ENCODE measurements at regions not wholly inside any gene's neighbourhood (a gene's known extent, or its start where the extent isn't known, plus 50 kb on each side); places are given as distances from the start of the nearest gene placed in this dataset.

- no peak for ATAC-seq
- CTCF ChIA-PET = no interaction called here
- Mint-ChIP-seq H3K4me1 (ENCODE audit: low read depth) (no peaks in the 10 kb centered on the region), H3K27me3 (peaks cover 7% of the 10 kb centered on the region), H3K36me3 (ENCODE audit: low read depth) (no peaks in the 10 kb centered on the region), H3K4me3 (no peak overlapping the region), H3K9me3 (no peaks in the 10 kb centered on the region), H3K27ac (no peak overlapping the region)
- DNase-seq = no peak
- intact Hi-C loops (cut with micrococcal nuclease) = no loop called here
- POLR2A ChIA-PET = no interaction called here
- no peak for TF ChIP-seq CTCF (IDR thresholded peaks at IDR 0.05)
These were observed 117.6 kb upstream of the CDH4 start for GRCh38 chr20:61134296-61135030.

DNA sequence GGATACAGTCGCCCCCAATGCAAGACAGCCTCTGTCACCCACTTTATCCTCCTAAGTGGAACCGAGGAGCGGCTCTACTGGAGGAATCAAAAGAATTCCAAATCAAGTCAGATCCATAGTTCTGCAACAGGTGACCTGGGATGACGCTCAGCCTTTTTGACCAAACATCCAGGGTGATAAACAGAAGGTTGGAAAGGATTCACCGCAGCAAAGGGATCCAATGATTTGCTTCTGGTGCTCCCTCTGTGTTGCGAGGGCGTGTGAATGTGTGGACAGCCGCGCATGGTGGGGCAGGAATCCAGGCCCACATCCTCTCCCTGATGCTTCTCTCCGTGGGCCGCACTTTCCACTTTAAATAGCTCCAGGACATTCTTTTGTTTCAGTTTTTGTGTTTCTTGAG is 116.8 kb upstream of the CDH4 start:
- DNase-seq (no peak), ATAC-seq (no peak)
- no peak overlapping the region for H3K27ac Mint-ChIP-seq
- intact Hi-C loops (cut with micrococcal nuclease) = no loop called here
- H3K9me3 Mint-ChIP-seq = no peaks in the 10 kb centered on the region
- ChIA-PET POLR2A (no interaction called here), CTCF (no interaction called here)
- no peaks in the 10 kb centered on the region for H3K4me1 Mint-ChIP-seq (ENCODE audit: low read depth)
- no peaks in the 10 kb centered on the region for H3K36me3 Mint-ChIP-seq (ENCODE audit: low read depth)
- no peak for TF ChIP-seq CTCF (IDR thresholded peaks at IDR 0.05)
- peaks cover 10% of the 10 kb centered on the region for H3K27me3 Mint-ChIP-seq
- no peak overlapping the region for H3K4me3 Mint-ChIP-seq

DNA sequence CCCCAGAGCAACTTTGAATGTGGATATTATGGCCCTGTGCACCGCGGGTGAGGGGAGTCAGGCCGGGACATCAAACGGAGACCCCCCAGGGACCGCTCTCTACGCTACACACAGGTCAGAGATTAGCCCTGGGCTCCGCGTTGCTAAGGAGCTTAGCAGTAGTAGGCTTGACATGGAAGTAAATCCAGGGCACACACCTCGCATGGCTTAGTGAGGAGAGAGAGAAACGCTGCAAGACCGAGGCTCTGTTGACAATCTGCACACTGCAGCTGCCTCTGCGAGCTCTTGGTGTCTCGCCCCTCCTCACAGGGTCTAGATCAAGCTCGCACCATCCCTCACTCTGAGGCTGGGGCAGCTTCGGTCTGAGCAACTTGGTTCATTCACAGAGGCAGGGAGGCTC is 116.1 kb upstream of the CDH4 start:
- CTCF ChIA-PET = interaction anchor here (0.9 to 1.1 kb wide), 2 partner anchors 13 to 93 kb away, joined by 3 read pairs; no protein-coding TSS in a partner anchor
- H3K4me3 Mint-ChIP-seq = no peak overlapping the region
- H3K27ac Mint-ChIP-seq = no peak overlapping the region
- H3K9me3 Mint-ChIP-seq = no peaks in the 10 kb centered on the region
- H3K27me3 Mint-ChIP-seq = peaks cover 10% of the 10 kb centered on the region
- DNase-seq = no peak
- H3K4me1 Mint-ChIP-seq (ENCODE audit: low read depth) = no peaks in the 10 kb centered on the region
- no peaks in the 10 kb centered on the region for H3K36me3 Mint-ChIP-seq (ENCODE audit: low read depth)
- POLR2A ChIA-PET = no interaction called here
- no peak for ATAC-seq
- intact Hi-C loops (cut with micrococcal nuclease) = no loop called here
- no peak for TF ChIP-seq CTCF (IDR thresholded peaks at IDR 0.05)

DNA sequence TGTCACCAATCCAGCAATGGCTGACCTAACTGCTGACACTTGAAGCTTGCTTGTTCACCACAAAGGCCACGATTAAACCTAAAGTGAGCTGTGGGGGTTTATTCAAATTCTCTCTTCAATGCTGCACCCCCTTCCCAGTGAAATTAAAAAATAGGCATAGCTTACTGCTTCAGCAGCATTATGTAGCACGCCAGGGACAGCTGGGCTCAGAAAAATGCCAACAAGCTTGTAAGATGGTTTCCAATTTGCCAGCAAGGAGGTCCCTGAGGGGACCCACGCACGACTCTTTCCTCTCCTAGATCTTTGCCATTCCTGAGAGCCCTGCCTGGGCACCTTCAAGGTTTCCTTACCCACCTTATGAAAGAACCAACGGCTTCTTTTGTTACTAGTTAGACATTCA is 113.5 kb upstream of the CDH4 start:
- no peak for TF ChIP-seq CTCF (IDR thresholded peaks at IDR 0.05)
- Mint-ChIP-seq H3K36me3 (ENCODE audit: low read depth) (no peaks in the 10 kb centered on the region), H3K27ac (no peak overlapping the region), H3K27me3 (peaks cover 7% of the 10 kb centered on the region), H3K4me1 (ENCODE audit: low read depth) (no peaks in the 10 kb centered on the region), H3K4me3 (no peak overlapping the region), H3K9me3 (no peaks in the 10 kb centered on the region)
- DNase-seq (no peak), ATAC-seq (no peak)
- POLR2A ChIA-PET = no interaction called here
- intact Hi-C loops (cut with micrococcal nuclease) = no loop called here
- CTCF ChIA-PET = no interaction called here

DNA sequence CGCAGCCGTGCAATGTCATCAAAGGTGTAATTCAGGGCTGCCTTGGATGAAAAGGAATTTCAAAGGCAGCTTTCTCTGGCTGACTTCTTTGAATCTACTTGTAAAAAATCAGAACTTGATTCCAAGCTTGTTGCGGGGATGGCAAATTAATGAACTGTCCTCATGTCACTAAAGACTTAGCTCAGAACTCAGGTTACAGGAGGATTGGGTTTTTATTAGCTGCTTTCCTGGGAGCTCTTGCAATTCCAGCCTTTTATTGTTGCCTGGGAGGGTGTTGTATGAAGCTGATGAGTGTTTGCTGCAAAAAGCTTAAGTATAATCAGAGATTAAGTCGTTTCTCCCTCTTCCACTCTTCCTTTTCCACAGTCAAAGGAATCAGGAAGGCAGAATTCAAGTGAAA is 113.0 kb upstream of the CDH4 start:
- Mint-ChIP-seq H3K36me3 (ENCODE audit: low read depth) (no peaks in the 10 kb centered on the region), H3K4me3 (no peak overlapping the region), H3K9me3 (no peaks in the 10 kb centered on the region), H3K4me1 (ENCODE audit: low read depth) (no peaks in the 10 kb centered on the region), H3K27me3 (peaks cover 7% of the 10 kb centered on the region), H3K27ac (no peak overlapping the region)
- ChIA-PET POLR2A (no interaction called here), CTCF (no interaction called here)
- no peak for TF ChIP-seq CTCF (IDR thresholded peaks at IDR 0.05)
- DNase-seq = no peak
- intact Hi-C loops (cut with micrococcal nuclease) = no loop called here
- no peak for ATAC-seq

Measured in activated CD8-positive, alpha-beta T cell treated with anti-CD3 and anti-CD28 coated beads for 36 hours (primary cell).